GM12872 (cell line): ENCODE measurements at regions not wholly inside any gene's neighbourhood (a gene's known extent, or its start where the extent isn't known, plus 50 kb on each side); places are given as distances from the start of the nearest gene placed in this dataset.

Experiments
- TF ChIP-seq, protein P1 (sequence below): IDR thresholded peaks from 3 replicates; pipeline ENCODE4 v1.5.1; 2011; ENCODE audit warnings: low read depth, mild to moderate bottlenecking, low read length, moderate library complexity; ENCODE audit not compliant: insufficient read depth

DNA sequence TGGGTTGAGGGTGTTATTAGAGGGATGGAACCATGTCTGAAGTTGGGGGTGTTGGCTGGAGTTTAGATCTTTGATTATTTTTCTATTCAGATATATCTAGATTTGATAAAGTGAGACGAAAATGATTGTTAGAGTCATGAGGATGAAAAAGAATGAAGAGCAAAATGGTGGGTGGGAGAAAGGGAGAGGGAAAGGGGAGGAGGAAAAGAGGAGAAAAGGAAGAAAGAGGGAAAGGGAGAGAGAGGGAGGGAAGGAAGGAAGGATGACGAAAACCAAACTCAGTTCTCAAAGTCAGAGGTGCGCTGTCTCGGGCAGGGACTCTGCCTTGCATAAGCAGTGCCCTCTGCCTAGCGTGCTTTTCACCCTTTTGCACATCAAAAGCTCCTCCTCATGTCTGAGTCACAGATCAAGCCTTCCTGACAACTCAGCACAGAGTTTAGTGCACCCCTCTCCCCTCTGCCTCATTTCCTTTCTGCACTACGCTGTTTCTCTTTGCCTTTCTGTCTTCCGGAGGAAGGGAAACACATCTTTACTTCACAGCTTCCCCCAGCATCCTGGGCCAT is 225.8 kb upstream of the PROX1 start:
- TF ChIP-seq, protein P1, sequence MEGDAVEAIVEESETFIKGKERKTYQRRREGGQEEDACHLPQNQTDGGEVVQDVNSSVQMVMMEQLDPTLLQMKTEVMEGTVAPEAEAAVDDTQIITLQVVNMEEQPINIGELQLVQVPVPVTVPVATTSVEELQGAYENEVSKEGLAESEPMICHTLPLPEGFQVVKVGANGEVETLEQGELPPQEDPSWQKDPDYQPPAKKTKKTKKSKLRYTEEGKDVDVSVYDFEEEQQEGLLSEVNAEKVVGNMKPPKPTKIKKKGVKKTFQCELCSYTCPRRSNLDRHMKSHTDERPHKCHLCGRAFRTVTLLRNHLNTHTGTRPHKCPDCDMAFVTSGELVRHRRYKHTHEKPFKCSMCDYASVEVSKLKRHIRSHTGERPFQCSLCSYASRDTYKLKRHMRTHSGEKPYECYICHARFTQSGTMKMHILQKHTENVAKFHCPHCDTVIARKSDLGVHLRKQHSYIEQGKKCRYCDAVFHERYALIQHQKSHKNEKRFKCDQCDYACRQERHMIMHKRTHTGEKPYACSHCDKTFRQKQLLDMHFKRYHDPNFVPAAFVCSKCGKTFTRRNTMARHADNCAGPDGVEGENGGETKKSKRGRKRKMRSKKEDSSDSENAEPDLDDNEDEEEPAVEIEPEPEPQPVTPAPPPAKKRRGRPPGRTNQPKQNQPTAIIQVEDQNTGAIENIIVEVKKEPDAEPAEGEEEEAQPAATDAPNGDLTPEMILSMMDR: no peak

DNA sequence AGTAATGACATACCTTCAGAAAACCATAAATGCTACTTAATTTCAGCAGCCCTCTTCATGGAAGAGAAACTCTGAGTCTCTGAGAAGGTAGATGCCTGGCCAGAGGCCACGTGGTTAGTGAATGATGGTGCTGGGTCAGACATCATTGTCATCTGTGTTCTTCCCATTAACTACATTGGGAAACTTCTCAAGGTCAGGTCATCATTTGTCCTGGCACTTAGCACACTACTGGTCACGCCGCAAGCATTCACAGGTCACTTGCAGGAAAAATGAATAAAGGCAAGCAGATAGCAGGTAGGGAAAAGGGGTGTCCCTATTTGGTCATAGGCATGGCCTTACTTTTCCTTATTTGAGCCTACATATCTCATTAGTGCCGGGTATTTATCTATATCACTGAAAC is 220.1 kb upstream of the PROX1 start:
- TF ChIP-seq, protein P1: no peak

DNA sequence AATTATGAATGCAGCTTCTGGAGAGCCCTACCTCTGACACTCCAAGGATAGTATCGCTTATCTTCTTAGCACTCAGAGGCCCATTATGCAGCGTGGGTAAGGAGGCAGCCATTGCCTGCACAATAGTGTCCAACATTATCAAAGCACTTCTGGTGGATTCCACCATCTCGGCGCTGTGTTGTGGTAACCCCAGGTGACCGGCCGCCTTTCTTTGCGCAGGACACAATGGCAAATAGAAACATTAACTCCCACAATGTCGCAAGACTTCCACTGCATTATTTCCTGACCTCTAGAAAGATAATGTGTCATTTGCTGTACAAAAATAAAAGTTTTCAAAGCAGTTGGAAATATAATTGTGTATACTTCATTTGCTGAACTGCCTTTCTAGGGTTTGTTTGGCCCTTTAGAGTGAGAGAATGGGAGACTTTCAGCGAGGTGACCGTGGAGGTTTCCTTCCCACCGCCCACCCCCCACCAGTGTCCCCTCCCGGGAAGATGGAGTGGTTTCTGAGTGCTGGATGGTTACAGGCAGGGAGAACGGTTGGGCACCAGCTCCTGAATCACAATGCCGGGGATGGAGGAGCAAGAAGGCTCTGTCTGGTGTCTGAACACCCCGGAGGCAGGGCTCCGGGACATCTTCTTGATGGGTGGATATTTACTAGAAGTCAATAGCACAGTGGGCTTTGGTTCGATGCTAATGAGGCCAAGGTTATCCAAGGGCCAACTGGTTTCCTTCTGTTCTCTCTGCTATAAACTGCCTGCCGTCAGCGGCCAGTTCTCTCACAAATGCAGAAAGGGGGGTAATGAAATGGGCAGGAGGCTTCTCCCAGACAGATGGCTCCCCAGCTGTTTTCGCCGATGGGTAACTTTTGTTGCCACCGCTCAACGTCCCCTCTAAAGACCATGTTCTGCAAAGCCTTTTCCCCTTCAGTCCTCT is 215.4 kb upstream of the PROX1 start:
- TF ChIP-seq, protein P1: no peak

DNA sequence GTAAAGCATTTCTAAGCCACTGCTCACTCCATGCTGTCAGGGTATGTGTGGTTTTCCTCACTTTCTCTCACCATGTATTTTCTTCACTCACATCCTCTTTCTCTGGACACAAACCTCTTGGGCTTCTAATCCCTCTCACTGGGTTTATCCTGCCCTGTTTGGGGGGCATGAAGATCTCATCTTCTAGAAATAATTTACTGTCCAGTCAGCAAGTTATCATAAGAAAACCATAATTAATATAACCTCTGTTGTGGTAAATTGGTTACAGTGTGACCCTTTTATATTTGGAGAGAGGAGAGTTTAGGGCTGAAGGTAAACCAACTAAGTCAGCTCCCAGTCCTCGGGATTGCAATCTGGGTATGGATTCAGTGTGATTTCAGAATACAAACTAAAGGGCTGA is 213.8 kb upstream of the PROX1 start:
- TF ChIP-seq, protein P1: no peak

DNA sequence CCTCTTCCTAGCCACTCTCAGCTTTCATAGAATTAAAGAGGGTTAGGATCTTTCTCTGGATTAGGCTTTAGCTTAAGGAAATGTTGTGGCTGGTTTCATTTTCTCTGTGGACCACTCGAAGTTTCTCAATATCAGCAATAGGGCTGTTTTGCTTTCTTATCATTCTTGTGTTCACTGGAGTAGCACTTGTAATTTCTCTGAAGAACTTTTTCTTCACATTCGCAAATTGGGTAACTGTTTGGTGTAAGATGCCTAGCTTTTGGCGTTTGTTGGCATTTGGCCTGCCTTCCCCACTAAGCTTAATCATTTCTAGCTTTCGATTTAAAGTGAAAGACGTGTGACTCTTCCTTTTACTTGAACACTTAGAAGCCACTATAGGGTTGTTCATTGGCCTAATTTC is 210.8 kb upstream of the PROX1 start:
- TF ChIP-seq, protein P1: no peak

DNA sequence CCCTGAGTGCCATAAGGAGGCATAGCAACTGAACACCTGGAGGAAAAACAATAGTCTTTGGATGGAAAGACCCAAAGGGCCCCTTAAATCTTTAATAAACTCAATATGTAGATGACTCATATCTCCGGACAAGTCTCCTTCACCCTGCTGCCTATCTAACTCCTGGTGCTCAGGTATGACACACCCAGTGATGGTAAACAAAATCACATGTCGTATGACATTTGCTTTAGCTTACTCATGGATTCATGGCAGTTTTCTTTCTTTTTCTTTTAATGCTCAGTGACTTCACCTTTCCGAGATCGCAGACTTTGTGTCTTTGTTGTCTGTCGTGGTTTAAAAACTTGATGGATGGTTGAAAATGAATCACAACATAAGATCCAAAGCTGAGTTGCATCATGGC is 208.5 kb upstream of the PROX1 start:
- TF ChIP-seq, protein P1: no peak

DNA sequence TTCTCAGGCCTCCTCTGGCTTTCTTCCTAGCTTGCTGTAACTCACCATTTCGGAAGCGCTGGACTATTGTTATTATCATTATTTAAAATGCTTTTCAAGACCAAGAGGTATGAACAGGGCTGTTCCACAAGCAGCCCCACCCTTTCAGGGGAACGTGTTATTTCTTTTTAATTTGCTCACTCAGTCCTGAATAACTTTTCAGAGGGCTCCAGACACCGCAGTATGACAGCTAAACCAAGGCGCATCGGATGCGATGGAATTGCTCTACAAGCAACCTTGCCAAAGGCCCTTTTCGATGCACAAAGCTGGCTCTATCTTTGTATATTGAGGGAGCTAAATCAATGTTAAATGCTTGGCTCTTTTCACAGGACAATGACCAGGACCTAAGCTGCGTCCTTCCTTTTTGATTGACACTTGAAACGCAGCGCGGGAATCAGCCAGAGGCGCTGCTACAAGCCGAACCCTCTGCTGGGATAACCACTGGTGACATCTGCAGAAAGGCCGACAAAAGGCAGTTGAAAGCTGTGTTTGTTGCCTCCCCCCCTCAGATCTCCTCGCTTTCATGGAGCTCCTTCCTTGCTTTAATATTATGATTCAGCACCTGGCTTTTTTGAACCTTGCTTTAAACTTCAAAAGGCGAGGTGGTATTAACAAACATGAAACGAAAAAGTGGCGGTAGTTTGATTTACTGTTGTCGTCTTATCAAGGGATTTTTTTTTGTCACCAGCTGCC is 204.7 kb upstream of the PROX1 start:
- TF ChIP-seq, protein P1: no peak
